ENCODE measurements at regions not wholly inside any gene's neighbourhood (a gene's known extent, or its start where the extent isn't known, plus 50 kb on each side); places are given as distances from the start of the nearest gene placed in this dataset.

DNA sequence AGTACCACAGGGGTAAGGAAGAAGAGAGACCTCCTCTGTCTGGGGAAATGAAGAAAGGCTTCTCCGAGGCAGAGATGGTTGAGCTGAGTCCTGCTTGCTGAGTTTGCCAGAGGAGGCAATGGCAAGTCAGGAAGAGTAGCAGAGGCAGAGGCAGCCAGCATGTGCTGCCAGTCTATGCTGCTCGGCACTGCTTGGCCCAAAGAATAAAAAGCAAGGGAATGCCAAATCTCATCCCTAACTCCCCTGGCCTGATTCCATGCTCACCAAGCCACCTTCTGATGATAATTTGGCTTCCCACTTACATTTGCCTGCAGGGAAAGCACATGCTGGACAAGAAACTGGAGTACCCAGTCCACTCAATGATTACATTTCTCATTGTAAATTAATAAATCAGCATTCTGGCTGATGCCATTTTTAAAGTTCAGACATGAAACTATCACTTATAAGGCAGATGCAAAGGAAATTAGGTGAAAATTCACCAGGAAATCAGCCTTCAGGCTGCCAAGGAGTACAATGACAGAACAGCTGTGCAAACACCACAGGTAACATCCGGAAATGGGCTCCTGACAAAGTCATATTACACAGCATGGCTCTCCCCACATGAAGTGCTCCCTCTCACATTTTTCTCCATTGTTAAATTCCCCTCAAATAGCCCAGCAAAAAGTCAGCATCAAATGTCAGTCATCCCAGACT lies 245.9 kb downstream of the MTERF1 start:
- no peak overlapping the region for H3K27ac Mint-ChIP-seq (ENCODE audit: unreplicated experiment)
- peaks cover 35% of the 10 kb centered on the region for H3K4me1 Mint-ChIP-seq (ENCODE audit: low read depth, unreplicated experiment)
- no peaks in the 10 kb centered on the region for H3K27me3 Mint-ChIP-seq (ENCODE audit: unreplicated experiment)
- intact Hi-C loops (cut with micrococcal nuclease; ENCODE audit: unreplicated experiment), result loop anchor here (5.0 kb wide), 1 partner anchor 148 kb away; no protein-coding TSS in a partner anchor
- no peak for DNase-seq
- BruUV-seq (replicated peaks), result no TSS peak
- no peaks in the 10 kb centered on the region for H3K36me3 Mint-ChIP-seq (ENCODE audit: insufficient read depth, unreplicated experiment)
- CTCF ChIA-PET, result no interaction called here
- H3K4me3 Mint-ChIP-seq (ENCODE audit: low read depth, unreplicated experiment), result no peak overlapping the region
- H3K9me3 Mint-ChIP-seq (ENCODE audit: low read depth, unreplicated experiment), result no peaks in the 10 kb centered on the region
- TF ChIP-seq, protein P1, sequence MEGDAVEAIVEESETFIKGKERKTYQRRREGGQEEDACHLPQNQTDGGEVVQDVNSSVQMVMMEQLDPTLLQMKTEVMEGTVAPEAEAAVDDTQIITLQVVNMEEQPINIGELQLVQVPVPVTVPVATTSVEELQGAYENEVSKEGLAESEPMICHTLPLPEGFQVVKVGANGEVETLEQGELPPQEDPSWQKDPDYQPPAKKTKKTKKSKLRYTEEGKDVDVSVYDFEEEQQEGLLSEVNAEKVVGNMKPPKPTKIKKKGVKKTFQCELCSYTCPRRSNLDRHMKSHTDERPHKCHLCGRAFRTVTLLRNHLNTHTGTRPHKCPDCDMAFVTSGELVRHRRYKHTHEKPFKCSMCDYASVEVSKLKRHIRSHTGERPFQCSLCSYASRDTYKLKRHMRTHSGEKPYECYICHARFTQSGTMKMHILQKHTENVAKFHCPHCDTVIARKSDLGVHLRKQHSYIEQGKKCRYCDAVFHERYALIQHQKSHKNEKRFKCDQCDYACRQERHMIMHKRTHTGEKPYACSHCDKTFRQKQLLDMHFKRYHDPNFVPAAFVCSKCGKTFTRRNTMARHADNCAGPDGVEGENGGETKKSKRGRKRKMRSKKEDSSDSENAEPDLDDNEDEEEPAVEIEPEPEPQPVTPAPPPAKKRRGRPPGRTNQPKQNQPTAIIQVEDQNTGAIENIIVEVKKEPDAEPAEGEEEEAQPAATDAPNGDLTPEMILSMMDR (IDR thresholded peaks at IDR 0.05; ENCODE audit: unreplicated experiment), result no peak

DNA sequence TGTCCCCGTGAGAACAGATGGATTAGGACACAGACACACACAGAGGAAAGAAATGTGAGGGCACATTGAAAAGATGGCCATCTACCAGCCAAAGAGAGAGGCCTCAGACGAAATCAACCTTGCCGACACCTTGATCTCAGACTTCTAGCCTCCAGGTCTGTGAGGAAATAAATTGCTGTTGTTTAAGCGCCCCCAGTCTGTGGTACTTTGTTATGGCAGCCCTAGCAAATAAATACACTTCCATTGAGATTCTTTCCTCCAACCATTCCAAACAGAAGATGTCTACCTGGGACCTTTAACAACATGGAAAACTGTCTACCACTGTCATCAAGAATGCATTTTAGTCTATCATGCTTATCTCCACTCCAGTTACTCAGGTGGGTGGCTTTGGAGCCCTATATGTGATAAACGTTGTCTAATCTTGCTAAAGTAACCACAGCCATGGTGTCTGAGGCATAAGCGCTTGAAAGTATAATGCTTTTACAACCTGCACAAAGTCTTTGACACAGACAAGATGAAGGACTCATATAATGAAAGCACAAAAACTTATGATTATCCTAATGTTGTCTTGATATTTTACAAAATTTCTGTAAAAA lies 244.3 kb downstream of the MTERF1 start:
- H3K4me1 Mint-ChIP-seq (ENCODE audit: low read depth, unreplicated experiment), result peaks cover 26% of the 10 kb centered on the region
- BruUV-seq (replicated peaks), result no TSS peak
- no peaks in the 10 kb centered on the region for H3K36me3 Mint-ChIP-seq (ENCODE audit: insufficient read depth, unreplicated experiment)
- no peaks in the 10 kb centered on the region for H3K9me3 Mint-ChIP-seq (ENCODE audit: low read depth, unreplicated experiment)
- no peak overlapping the region for H3K27ac Mint-ChIP-seq (ENCODE audit: unreplicated experiment)
- TF ChIP-seq, protein P1 (IDR thresholded peaks at IDR 0.05; ENCODE audit: unreplicated experiment), result peak; percentile 31
- CTCF ChIA-PET, result no interaction called here
- no peak overlapping the region for H3K4me3 Mint-ChIP-seq (ENCODE audit: low read depth, unreplicated experiment)
- intact Hi-C loops (cut with micrococcal nuclease; ENCODE audit: unreplicated experiment), result loop anchor here (1.0 to 5.0 kb wide), 3 partner anchors 146 to 547 kb away; no protein-coding TSS in a partner anchor
- H3K27me3 Mint-ChIP-seq (ENCODE audit: unreplicated experiment), result no peaks in the 10 kb centered on the region
- peak; percentile 34 for DNase-seq

DNA sequence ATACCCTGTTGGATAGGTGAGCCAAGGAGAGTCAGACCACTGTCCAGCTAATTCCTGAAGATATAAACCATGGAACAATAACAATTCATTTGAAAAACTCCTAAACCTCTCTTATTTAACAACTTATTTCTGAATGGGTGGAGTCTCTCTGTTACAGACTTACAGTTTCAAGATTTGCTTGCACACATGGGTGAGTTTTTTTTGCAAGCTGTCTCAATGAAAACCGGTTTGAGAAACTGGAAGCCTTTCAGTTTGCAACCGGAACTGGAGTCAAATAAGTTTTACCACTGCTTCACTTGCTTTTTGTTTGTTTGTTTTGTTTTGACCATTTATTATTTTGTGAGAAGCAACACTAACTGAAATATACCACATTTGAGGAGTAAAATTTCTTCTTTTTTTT lies 243.8 kb downstream of the MTERF1 start:
- H3K9me3 Mint-ChIP-seq (ENCODE audit: low read depth, unreplicated experiment), result no peaks in the 10 kb centered on the region
- H3K36me3 Mint-ChIP-seq (ENCODE audit: insufficient read depth, unreplicated experiment), result no peaks in the 10 kb centered on the region
- peaks cover 26% of the 10 kb centered on the region for H3K4me1 Mint-ChIP-seq (ENCODE audit: low read depth, unreplicated experiment)
- no peak overlapping the region for H3K27ac Mint-ChIP-seq (ENCODE audit: unreplicated experiment)
- H3K27me3 Mint-ChIP-seq (ENCODE audit: unreplicated experiment), result no peaks in the 10 kb centered on the region
- no peak overlapping the region for H3K4me3 Mint-ChIP-seq (ENCODE audit: low read depth, unreplicated experiment)
- TF ChIP-seq, protein P1 (IDR thresholded peaks at IDR 0.05; ENCODE audit: unreplicated experiment), result no peak
- no TSS peak for BruUV-seq (replicated peaks)
- intact Hi-C loops (cut with micrococcal nuclease; ENCODE audit: unreplicated experiment), result loop anchor here (1.0 to 5.0 kb wide), 3 partner anchors 146 to 547 kb away; no protein-coding TSS in a partner anchor
- CTCF ChIA-PET, result no interaction called here
- no peak for DNase-seq

DNA sequence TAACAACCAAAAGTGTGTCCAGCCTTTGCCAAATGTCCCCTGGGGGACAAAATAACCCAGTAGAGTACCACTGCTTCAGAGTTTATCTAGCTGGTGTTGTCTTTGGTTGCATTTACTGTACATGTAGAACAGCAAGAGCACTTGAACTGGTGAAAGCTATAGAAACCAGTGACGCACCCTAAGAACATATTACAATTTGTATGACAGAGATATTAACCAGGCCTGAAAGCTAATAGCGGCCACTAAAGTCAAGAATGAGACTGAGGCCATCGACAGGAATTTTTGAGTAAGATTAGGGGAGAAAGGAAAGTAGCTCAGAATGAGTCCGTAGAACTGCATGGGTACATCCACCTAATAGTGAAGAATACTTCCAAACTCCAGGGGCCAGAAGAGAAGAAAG lies 236.2 kb downstream of the MTERF1 start:
- Mint-ChIP-seq H3K9me3 (ENCODE audit: low read depth, unreplicated experiment) (no peaks in the 10 kb centered on the region), H3K27ac (ENCODE audit: unreplicated experiment) (no peak overlapping the region), H3K27me3 (ENCODE audit: unreplicated experiment) (no peaks in the 10 kb centered on the region), H3K36me3 (ENCODE audit: insufficient read depth, unreplicated experiment) (no peaks in the 10 kb centered on the region), H3K4me3 (ENCODE audit: low read depth, unreplicated experiment) (no peak overlapping the region), H3K4me1 (ENCODE audit: low read depth, unreplicated experiment) (no peaks in the 10 kb centered on the region)
- no peak for DNase-seq
- BruUV-seq (replicated peaks), result no TSS peak
- intact Hi-C loops (cut with micrococcal nuclease; ENCODE audit: unreplicated experiment), result no loop called here
- TF ChIP-seq, protein P1 (IDR thresholded peaks at IDR 0.05; ENCODE audit: unreplicated experiment), result no peak
- CTCF ChIA-PET, result no interaction called here
